ENCODE measurements at regions not wholly inside any gene's neighbourhood (a gene's known extent, or its start where the extent isn't known, plus 50 kb on each side); places are given as distances from the start of the nearest gene placed in this dataset.

- Mint-ChIP-seq H3K27ac (no peak overlapping the region), H3K4me1 (no peaks in the 10 kb centered on the region), H3K4me3 (no peak overlapping the region), H3K27me3 (no peaks in the 10 kb centered on the region), H3K36me3 (ENCODE audit: low read depth) (no peaks in the 10 kb centered on the region)
- DNase-seq = no peak
- H3K9me3 ChIP-seq (ENCODE audit: control insufficient read depth, low read length, poor library complexity, severe bottlenecking) = no peaks in the 10 kb centered on the region
- no peak for ATAC-seq
These were observed 402.6 kb upstream of the MEIS1 start for GRCh38 chr2:66032226-66032775.

- Mint-ChIP-seq H3K36me3 (ENCODE audit: low read depth) (no peaks in the 10 kb centered on the region), H3K4me1 (no peaks in the 10 kb centered on the region), H3K4me3 (no peak overlapping the region), H3K27me3 (no peaks in the 10 kb centered on the region), H3K27ac (no peak overlapping the region)
- ATAC-seq (no peak), DNase-seq (no peak)
- no peaks in the 10 kb centered on the region for H3K9me3 ChIP-seq (ENCODE audit: control insufficient read depth, low read length, poor library complexity, severe bottlenecking)
These were observed 403.7 kb upstream of the MEIS1 start for GRCh38 chr2:66031236-66031635.

GRCh38 chr2:66030553-66030952 lies 404.4 kb upstream of the MEIS1 start:
- no peaks in the 10 kb centered on the region for H3K9me3 ChIP-seq (ENCODE audit: control insufficient read depth, low read length, poor library complexity, severe bottlenecking)
- no peak for ATAC-seq

GRCh38 chr2:66024391-66024790 lies 410.5 kb upstream of the MEIS1 start:
- H3K4me3 Mint-ChIP-seq = no peak overlapping the region
- H3K36me3 Mint-ChIP-seq (ENCODE audit: low read depth) = no peaks in the 10 kb centered on the region
- H3K9me3 ChIP-seq (ENCODE audit: control insufficient read depth, low read length, poor library complexity, severe bottlenecking) = no peaks in the 10 kb centered on the region
- ATAC-seq = no peak
- no peak for DNase-seq
- H3K27ac Mint-ChIP-seq = no peak overlapping the region
- no peaks in the 10 kb centered on the region for H3K27me3 Mint-ChIP-seq
- no peaks in the 10 kb centered on the region for H3K4me1 Mint-ChIP-seq

More at GRCh38 chr2:66030553-66030952, 404.4 kb upstream of the MEIS1 start:
- no peak for DNase-seq
- H3K4me1 Mint-ChIP-seq = no peaks in the 10 kb centered on the region
- no peak overlapping the region for H3K4me3 Mint-ChIP-seq
- H3K27ac Mint-ChIP-seq = no peak overlapping the region
- no peaks in the 10 kb centered on the region for H3K36me3 Mint-ChIP-seq (ENCODE audit: low read depth)
- no peaks in the 10 kb centered on the region for H3K27me3 Mint-ChIP-seq

GRCh38 chr2:66021296-66021695 lies 413.6 kb upstream of the MEIS1 start:
- H3K36me3 Mint-ChIP-seq (ENCODE audit: low read depth) = no peaks in the 10 kb centered on the region
- no peak for DNase-seq
- no peak overlapping the region for H3K4me3 Mint-ChIP-seq
- no peak overlapping the region for H3K27ac Mint-ChIP-seq
- no peaks in the 10 kb centered on the region for H3K27me3 Mint-ChIP-seq
- H3K9me3 ChIP-seq (ENCODE audit: control insufficient read depth, low read length, poor library complexity, severe bottlenecking) = no peaks in the 10 kb centered on the region
- no peak for ATAC-seq
- H3K4me1 Mint-ChIP-seq = no peaks in the 10 kb centered on the region

- H3K9me3 ChIP-seq (ENCODE audit: control insufficient read depth, low read length, poor library complexity, severe bottlenecking) = peaks cover 3% of the 10 kb centered on the region
- Mint-ChIP-seq H3K36me3 (ENCODE audit: low read depth) (no peaks in the 10 kb centered on the region), H3K4me1 (no peaks in the 10 kb centered on the region), H3K27ac (no peak overlapping the region), H3K4me3 (no peak overlapping the region), H3K27me3 (no peaks in the 10 kb centered on the region)
- ATAC-seq (no peak), DNase-seq (no peak)
These were observed 417.2 kb upstream of the MEIS1 start for GRCh38 chr2:66017763-66018162.

- ATAC-seq = no peak
- no peaks in the 10 kb centered on the region for H3K27me3 Mint-ChIP-seq
- H3K4me1 Mint-ChIP-seq = no peaks in the 10 kb centered on the region
These were observed 420.5 kb upstream of the MEIS1 start for GRCh38 chr2:66014450-66014849.

GRCh38 chr2:66013456-66013855 lies 421.5 kb upstream of the MEIS1 start:
- Mint-ChIP-seq H3K27ac (no peak overlapping the region), H3K4me1 (no peaks in the 10 kb centered on the region)
- peaks cover 3% of the 10 kb centered on the region for H3K9me3 ChIP-seq (ENCODE audit: control insufficient read depth, low read length, poor library complexity, severe bottlenecking)

More at GRCh38 chr2:66014450-66014849, 420.5 kb upstream of the MEIS1 start:
- H3K27ac Mint-ChIP-seq = no peak overlapping the region
- DNase-seq = no peak
- H3K9me3 ChIP-seq (ENCODE audit: control insufficient read depth, low read length, poor library complexity, severe bottlenecking) = peaks cover 3% of the 10 kb centered on the region
- H3K4me3 Mint-ChIP-seq = no peak overlapping the region
- H3K36me3 Mint-ChIP-seq (ENCODE audit: low read depth) = no peaks in the 10 kb centered on the region

GRCh38 chr2:66003931-66004330 lies 431.0 kb upstream of the MEIS1 start:
- Mint-ChIP-seq H3K4me1 (no peaks in the 10 kb centered on the region), H3K36me3 (ENCODE audit: low read depth) (no peaks in the 10 kb centered on the region), H3K4me3 (no peak overlapping the region), H3K27me3 (no peaks in the 10 kb centered on the region), H3K27ac (no peak overlapping the region)
- DNase-seq = no peak
- ATAC-seq = no peak
- peaks cover 2% of the 10 kb centered on the region for H3K9me3 ChIP-seq (ENCODE audit: control insufficient read depth, low read length, poor library complexity, severe bottlenecking)

More at GRCh38 chr2:66013456-66013855, 421.5 kb upstream of the MEIS1 start:
- H3K36me3 Mint-ChIP-seq (ENCODE audit: low read depth) = no peaks in the 10 kb centered on the region
- H3K27me3 Mint-ChIP-seq = no peaks in the 10 kb centered on the region
- DNase-seq = no peak
- no peak overlapping the region for H3K4me3 Mint-ChIP-seq
- no peak for ATAC-seq

GRCh38 chr2:66001538-66001937 lies 433.4 kb upstream of the MEIS1 start:
- no peaks in the 10 kb centered on the region for H3K9me3 ChIP-seq (ENCODE audit: control insufficient read depth, low read length, poor library complexity, severe bottlenecking)
- H3K27ac Mint-ChIP-seq = no peak overlapping the region
- DNase-seq = no peak
- no peaks in the 10 kb centered on the region for H3K4me1 Mint-ChIP-seq
- H3K36me3 Mint-ChIP-seq (ENCODE audit: low read depth) = no peaks in the 10 kb centered on the region
- H3K27me3 Mint-ChIP-seq = no peaks in the 10 kb centered on the region
- no peak for ATAC-seq
- no peak overlapping the region for H3K4me3 Mint-ChIP-seq

GRCh38 chr2:66000901-66001300 lies 434.0 kb upstream of the MEIS1 start:
- no peak for DNase-seq
- no peak for ATAC-seq
- H3K9me3 ChIP-seq (ENCODE audit: control insufficient read depth, low read length, poor library complexity, severe bottlenecking) = no peaks in the 10 kb centered on the region
- Mint-ChIP-seq H3K27ac (no peak overlapping the region), H3K4me3 (no peak overlapping the region), H3K36me3 (ENCODE audit: low read depth) (no peaks in the 10 kb centered on the region), H3K27me3 (no peaks in the 10 kb centered on the region), H3K4me1 (no peaks in the 10 kb centered on the region)

- H3K36me3 Mint-ChIP-seq (ENCODE audit: low read depth) = no peaks in the 10 kb centered on the region
- no peak overlapping the region for H3K4me3 Mint-ChIP-seq
- H3K4me1 Mint-ChIP-seq = no peaks in the 10 kb centered on the region
- H3K27ac Mint-ChIP-seq = no peak overlapping the region
- DNase-seq (no peak), ATAC-seq (no peak)
- no peaks in the 10 kb centered on the region for H3K9me3 ChIP-seq (ENCODE audit: control insufficient read depth, low read length, poor library complexity, severe bottlenecking)
- H3K27me3 Mint-ChIP-seq = no peaks in the 10 kb centered on the region
These were observed 435.1 kb upstream of the MEIS1 start for GRCh38 chr2:65999796-66000195.

- ATAC-seq = no peak
- Mint-ChIP-seq H3K4me1 (no peaks in the 10 kb centered on the region), H3K4me3 (no peak overlapping the region), H3K27ac (no peak overlapping the region), H3K36me3 (ENCODE audit: low read depth) (no peaks in the 10 kb centered on the region), H3K27me3 (no peaks in the 10 kb centered on the region)
- H3K9me3 ChIP-seq (ENCODE audit: control insufficient read depth, low read length, poor library complexity, severe bottlenecking) = no peaks in the 10 kb centered on the region
- no peak for DNase-seq
These were observed 435.8 kb upstream of the MEIS1 start for GRCh38 chr2:65999103-65999502.

- Mint-ChIP-seq H3K27me3 (no peaks in the 10 kb centered on the region), H3K4me1 (no peaks in the 10 kb centered on the region), H3K4me3 (no peak overlapping the region), H3K27ac (no peak overlapping the region), H3K36me3 (ENCODE audit: low read depth) (no peaks in the 10 kb centered on the region)
- H3K9me3 ChIP-seq (ENCODE audit: control insufficient read depth, low read length, poor library complexity, severe bottlenecking) = no peaks in the 10 kb centered on the region
- DNase-seq (no peak), ATAC-seq (no peak)
These were observed 437.0 kb upstream of the MEIS1 start for GRCh38 chr2:65997961-65998360.

All from T-helper 17 cell (primary cell).